Keratinocyte (primary cell): ENCODE measurements at regions not wholly inside any gene's neighbourhood (a gene's known extent, or its start where the extent isn't known, plus 50 kb on each side); places are given as distances from the start of the nearest gene placed in this dataset.

Experiments
- CTCF ChIP-seq, 3 experiments: IDR thresholded peaks in 1 of 3; conservative IDR thresholded peaks in 1 of 3; optimal IDR thresholded peaks in 1 of 3; 2 replicates in 2 of 3; 3 replicates in 1 of 3; pipeline versions ENCODE3 to v1.5.1; 2011; ENCODE audit warnings: low read length in 3 of 3, mild to moderate bottlenecking in 3 of 3, moderate library complexity in 2 of 3, control low read depth in 1 of 3, inconsistent platforms in 1 of 3; ENCODE audit not compliant: insufficient read depth in 2 of 3; ENCODE audit errors: extremely low read depth in 1 of 3
- EZH2 ChIP-seq: IDR thresholded peaks from one replicate; pipeline ENCODE4 v1.6.1; 2012; ENCODE audit warnings: inconsistent platforms, mild to moderate bottlenecking, low read length, moderate library complexity

- TF ChIP-seq CTCF (optimal IDR thresholded peaks at IDR 0.05 in 1 of 3, IDR thresholded peaks at IDR 0.05 in 1 of 3, conservative IDR thresholded peaks at IDR 0.05 in 1 of 3; ENCODE audit: extremely low read depth in 1 of 3, insufficient read depth in 2 of 3, low read length in 3 of 3) (no peak), EZH2 (no peak)
Measured at GRCh38 chr12:75774261-75775052, 257.1 kb downstream of the PHLDA1 start.
